NT2/D1 (cell line): ENCODE measurements at regions not wholly inside any gene's neighbourhood (a gene's known extent, or its start where the extent isn't known, plus 50 kb on each side); places are given as distances from the start of the nearest gene placed in this dataset.

Experiments
- YY1 ChIP-seq: IDR thresholded peaks from 2 replicates; pipeline ENCODE4 v1.6.1; 2011; ENCODE audit not compliant: insufficient read length, insufficient read depth
- ZNF274 ChIP-seq: IDR thresholded peaks from 2 replicates; pipeline ENCODE4 v1.6.1; 2011; ENCODE audit warnings: mild to moderate bottlenecking, low read depth, low read length

- TF ChIP-seq YY1 (no peak), ZNF274 (no peak)
These were observed 55.8 kb upstream of the SETMAR start for GRCh38 chr3:4247391-4247790.
